ENCODE measurements at regions not wholly inside any gene's neighbourhood (a gene's known extent, or its start where the extent isn't known, plus 50 kb on each side); places are given as distances from the start of the nearest gene placed in this dataset.

GRCh38 chr6:54706844-54707605, 139.5 kb upstream of the FAM83B start:
- TF ChIP-seq CTCF (IDR thresholded peaks at IDR 0.05; ENCODE audit: borderline replicate concordance, extremely low read depth, low read length, poor library complexity, severe bottlenecking), result no peak
- no peak for TF ChIP-seq EZH2 (IDR thresholded peaks at IDR 0.05; ENCODE audit: borderline replicate concordance, low read depth, low read length, severe bottlenecking)
